ENCODE measurements at regions not wholly inside any gene's neighbourhood (a gene's known extent, or its start where the extent isn't known, plus 50 kb on each side); places are given as distances from the start of the nearest gene placed in this dataset.

GRCh38 chr1:30400507-30400906 lies 322.9 kb downstream of the MATN1 start:
- CTCF ChIA-PET = no interaction called here
- intact Hi-C loops (cut with micrococcal nuclease; ENCODE audit: unreplicated experiment) = no loop called here

GRCh38 chr1:30399026-30399425 lies 324.4 kb downstream of the MATN1 start:
- Mint-ChIP-seq H3K36me3 (ENCODE audit: insufficient read depth, unreplicated experiment) (no peaks in the 10 kb centered on the region), H3K27ac (ENCODE audit: unreplicated experiment) (no peak overlapping the region), H3K4me3 (ENCODE audit: unreplicated experiment) (no peak overlapping the region), H3K4me1 (ENCODE audit: low read depth, unreplicated experiment) (no peaks in the 10 kb centered on the region), H3K9me3 (ENCODE audit: unreplicated experiment) (no peaks in the 10 kb centered on the region), H3K27me3 (ENCODE audit: insufficient read depth, unreplicated experiment) (peaks cover 2% of the 10 kb centered on the region)
- H3K27me3 ChIP-seq (replicated peaks; ENCODE audit: control insufficient read depth, insufficient read depth, low read length) = no peaks in the 10 kb centered on the region
- no peak for TF ChIP-seq CTCF (IDR thresholded peaks at IDR 0.05; ENCODE audit: insufficient read depth in 1 of 2, low read depth in 1 of 2, low read length in 1 of 2, severe bottlenecking in 1 of 2, unreplicated experiment in 1 of 2)
- H3K4me1 ChIP-seq = no peaks in the 10 kb centered on the region
- BruUV-seq (replicated peaks) = no TSS peak
- intact Hi-C loops (cut with micrococcal nuclease; ENCODE audit: unreplicated experiment) = no loop called here
- no peak overlapping the region for H3K4me3 ChIP-seq (ENCODE audit: low read depth, low read length)
- no peaks in the 10 kb centered on the region for H3K36me3 ChIP-seq (ENCODE audit: control insufficient read depth, insufficient read depth, low read length)
- H3K9me3 ChIP-seq = no peaks in the 10 kb centered on the region
- POLR2A ChIA-PET = no interaction called here
- CTCF ChIA-PET = no interaction called here
- DNase-seq = peak in 1 of 2 experiments; percentile 9

More at GRCh38 chr1:30400507-30400906, 322.9 kb downstream of the MATN1 start:
- no peaks in the 10 kb centered on the region for H3K4me1 ChIP-seq
- no TSS peak for BruUV-seq (replicated peaks)
- H3K27me3 ChIP-seq (replicated peaks; ENCODE audit: control insufficient read depth, insufficient read depth, low read length) = no peaks in the 10 kb centered on the region
- Mint-ChIP-seq H3K36me3 (ENCODE audit: insufficient read depth, unreplicated experiment) (no peaks in the 10 kb centered on the region), H3K4me3 (ENCODE audit: unreplicated experiment) (no peak overlapping the region), H3K27me3 (ENCODE audit: insufficient read depth, unreplicated experiment) (peaks cover 2% of the 10 kb centered on the region), H3K4me1 (ENCODE audit: low read depth, unreplicated experiment) (no peaks in the 10 kb centered on the region), H3K27ac (ENCODE audit: unreplicated experiment) (no peak overlapping the region), H3K9me3 (ENCODE audit: unreplicated experiment) (no peaks in the 10 kb centered on the region)
- no peak overlapping the region for H3K4me3 ChIP-seq (ENCODE audit: low read depth, low read length)
- TF ChIP-seq CTCF (IDR thresholded peaks at IDR 0.05; ENCODE audit: insufficient read depth in 1 of 2, low read depth in 1 of 2, low read length in 1 of 2, severe bottlenecking in 1 of 2, unreplicated experiment in 1 of 2) = no peak
- POLR2A ChIA-PET = no interaction called here
- H3K9me3 ChIP-seq = no peaks in the 10 kb centered on the region
- no peak for DNase-seq
- H3K36me3 ChIP-seq (ENCODE audit: control insufficient read depth, insufficient read depth, low read length) = no peaks in the 10 kb centered on the region

- H3K4me1 ChIP-seq = no peaks in the 10 kb centered on the region
- Mint-ChIP-seq H3K4me1 (ENCODE audit: low read depth, unreplicated experiment) (no peaks in the 10 kb centered on the region), H3K27me3 (ENCODE audit: insufficient read depth, unreplicated experiment) (peaks cover 8% of the 10 kb centered on the region), H3K4me3 (ENCODE audit: unreplicated experiment) (no peak overlapping the region), H3K36me3 (ENCODE audit: insufficient read depth, unreplicated experiment) (no peaks in the 10 kb centered on the region), H3K27ac (ENCODE audit: unreplicated experiment) (no peak overlapping the region), H3K9me3 (ENCODE audit: unreplicated experiment) (no peaks in the 10 kb centered on the region)
- DNase-seq = no peak
- intact Hi-C loops (cut with micrococcal nuclease; ENCODE audit: unreplicated experiment) = no loop called here
- BruUV-seq (replicated peaks) = no TSS peak
- CTCF ChIA-PET = no interaction called here
- H3K4me3 ChIP-seq (ENCODE audit: low read depth, low read length) = no peak overlapping the region
- no peaks in the 10 kb centered on the region for H3K36me3 ChIP-seq (ENCODE audit: control insufficient read depth, insufficient read depth, low read length)
- no peak for TF ChIP-seq CTCF (IDR thresholded peaks at IDR 0.05; ENCODE audit: insufficient read depth in 1 of 2, low read depth in 1 of 2, low read length in 1 of 2, severe bottlenecking in 1 of 2, unreplicated experiment in 1 of 2)
- POLR2A ChIA-PET = no interaction called here
- H3K9me3 ChIP-seq = no peaks in the 10 kb centered on the region
- no peaks in the 10 kb centered on the region for H3K27me3 ChIP-seq (replicated peaks; ENCODE audit: control insufficient read depth, insufficient read depth, low read length)
Observed at GRCh38 chr1:30397576-30397975, 325.8 kb downstream of the MATN1 start.
